H1 (cell line): ENCODE measurements at regions not wholly inside any gene's neighbourhood (a gene's known extent, or its start where the extent isn't known, plus 50 kb on each side); places are given as distances from the start of the nearest gene placed in this dataset.

Source experiments
- CHD1 ChIP-seq: IDR thresholded peaks from 2 replicates; pipeline ENCODE4 v1.6.1; 2012; ENCODE audit warnings: low read depth, low read length, improper control_type of control experiment
- EP300 ChIP-seq, 2 experiments: IDR thresholded peaks; 1 replicate in 1 of 2; 2 replicates in 1 of 2; pipeline ENCODE4 v1.6.1; 2011 to 2012; ENCODE audit warnings: low read depth in 2 of 2, low read length in 2 of 2, mild to moderate bottlenecking in 2 of 2, borderline replicate concordance in 1 of 2, inconsistent platforms in 1 of 2, moderate library complexity in 1 of 2
- NANOG ChIP-seq: IDR thresholded peaks from 2 replicates; pipeline ENCODE4 v1.6.1; 2011; ENCODE audit warnings: low read length, low read depth, mild to moderate bottlenecking, inconsistent platforms; ENCODE audit not compliant: insufficient read depth, poor library complexity, severe bottlenecking
- NRF1 ChIP-seq: IDR thresholded peaks from 2 replicates; pipeline ENCODE4 v1.6.1; 2011; ENCODE audit warnings: mild to moderate bottlenecking, low read depth, low read length, improper control_type of control experiment
- SUZ12 ChIP-seq: fragments of 200-600 bp; sonication (generic); IDR thresholded peaks from 2 replicates; pipeline ENCODE4 v1.6.1; 2012; ENCODE audit warnings: mild to moderate bottlenecking, inconsistent platforms, low read length, moderate library complexity, mixed read lengths
- TBP ChIP-seq: IDR thresholded peaks from 2 replicates; pipeline ENCODE4 v1.6.1; 2011; ENCODE audit warnings: low read depth, low read length, improper control_type of control experiment
- TF ChIP-seq, protein P1 (sequence below): IDR thresholded peaks from 2 replicates; pipeline ENCODE4 v1.6.1; 2012; ENCODE audit warnings: low read length, inconsistent platforms

DNA sequence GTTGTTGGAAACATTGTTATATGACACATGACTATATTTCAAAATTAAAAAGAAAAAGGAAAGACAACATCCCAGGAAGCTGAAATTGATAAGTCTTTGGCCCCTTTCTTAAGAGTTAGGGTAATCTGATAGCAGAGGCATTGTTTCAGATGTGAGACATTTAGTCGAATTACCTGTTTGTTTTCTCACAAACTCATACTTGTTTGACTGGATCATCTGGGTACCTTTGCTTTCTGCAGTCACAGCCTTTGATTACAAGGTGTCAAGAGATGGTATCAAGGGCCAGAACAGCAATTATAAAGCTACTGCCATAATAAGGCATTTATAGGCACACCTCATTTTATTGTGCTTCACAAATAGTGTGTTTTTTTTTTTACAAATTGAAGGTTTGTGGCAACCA is 136.3 kb downstream of the DUSP10 start (continued):
- TF ChIP-seq SUZ12 (no peak), TBP (no peak), CHD1 (no peak), EP300 (IDR thresholded peaks at IDR 0.05; ENCODE audit: borderline replicate concordance in 1 of 2, low read depth in 2 of 2, low read length in 2 of 2) (no peak), NANOG (no peak), NRF1 (no peak)
- TF ChIP-seq, protein P1, sequence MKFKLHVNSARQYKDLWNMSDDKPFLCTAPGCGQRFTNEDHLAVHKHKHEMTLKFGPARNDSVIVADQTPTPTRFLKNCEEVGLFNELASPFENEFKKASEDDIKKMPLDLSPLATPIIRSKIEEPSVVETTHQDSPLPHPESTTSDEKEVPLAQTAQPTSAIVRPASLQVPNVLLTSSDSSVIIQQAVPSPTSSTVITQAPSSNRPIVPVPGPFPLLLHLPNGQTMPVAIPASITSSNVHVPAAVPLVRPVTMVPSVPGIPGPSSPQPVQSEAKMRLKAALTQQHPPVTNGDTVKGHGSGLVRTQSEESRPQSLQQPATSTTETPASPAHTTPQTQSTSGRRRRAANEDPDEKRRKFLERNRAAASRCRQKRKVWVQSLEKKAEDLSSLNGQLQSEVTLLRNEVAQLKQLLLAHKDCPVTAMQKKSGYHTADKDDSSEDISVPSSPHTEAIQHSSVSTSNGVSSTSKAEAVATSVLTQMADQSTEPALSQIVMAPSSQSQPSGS, result no peak
- TF ChIP-seq, all 59 proteins: peak for 0
